Loucy (cell line): ENCODE measurements at regions not wholly inside any gene's neighbourhood (a gene's known extent, or its start where the extent isn't known, plus 50 kb on each side); places are given as distances from the start of the nearest gene placed in this dataset.

Source experiments
- H2AFZ ChIP-seq: fragments of 200-600 bp; sonication (generic); 2 replicates; pipeline ENCODE4 v1.6.0; 2016; ENCODE audit warnings: antibody characterized with exemption, mild to moderate bottlenecking, low read length, moderate library complexity
- H3F3A ChIP-seq: fragments of 200-600 bp; 2 replicates; pipeline ENCODE4 v1.6.0; 2016; ENCODE audit warnings: antibody characterized with exemption, low read depth, mild to moderate bottlenecking
- H3K27me3 ChIP-seq: fragments of 200-600 bp; sonication (generic); 2 replicates; pipeline ENCODE4 v1.6.1; 2014; ENCODE audit warnings: low read length, mild to moderate bottlenecking; ENCODE audit not compliant: insufficient read depth, poor library complexity, severe bottlenecking
- H3K36me3 ChIP-seq: fragments of 200-600 bp; sonication (generic); 2 replicates; pipeline ENCODE4 v1.6.1; 2016; ENCODE audit warnings: low read length; ENCODE audit not compliant: insufficient read depth
- H3K4me1 ChIP-seq: fragments of 200-600 bp; sonication (generic); 2 replicates; pipeline ENCODE4 v1.5.1; 2014; ENCODE audit warnings: low read length, mild to moderate bottlenecking; ENCODE audit not compliant: insufficient read depth, poor library complexity, severe bottlenecking
- H3K4me2 ChIP-seq: fragments of 200-600 bp; sonication (generic); 2 replicates; pipeline ENCODE4 v1.6.0; 2014; ENCODE audit warnings: antibody characterized with exemption, low read length, low read depth, mild to moderate bottlenecking; ENCODE audit not compliant: poor library complexity, severe bottlenecking
- H3K4me3 ChIP-seq: fragments of 200-600 bp; sonication (generic); 2 replicates; pipeline ENCODE4 v1.5.1; 2014; ENCODE audit warnings: low read length, mild to moderate bottlenecking, mixed read lengths; ENCODE audit not compliant: poor library complexity, severe bottlenecking
- H3K79me2 ChIP-seq: fragments of 200-600 bp; sonication (generic); 2 replicates; pipeline ENCODE4 v1.6.1; 2014; ENCODE audit warnings: low read length; ENCODE audit not compliant: insufficient read depth
- H3K9ac ChIP-seq: fragments of 200-600 bp; sonication (generic); 2 replicates; pipeline ENCODE4 v1.6.0; 2014; ENCODE audit warnings: mild to moderate bottlenecking, low read depth, low read length, moderate library complexity; ENCODE audit not compliant: poor library complexity, severe bottlenecking
- H3K9me2 ChIP-seq: fragments of 200-600 bp; sonication (generic); replicated peaks from 2 replicates; pipeline ENCODE4 v1.6.1; 2016; ENCODE audit warnings: low read depth, low read length, mixed read lengths
- H3K9me3 ChIP-seq: fragments of 200-600 bp; sonication (generic); 2 replicates; pipeline ENCODE4 v1.6.1; 2014; ENCODE audit warnings: mild to moderate bottlenecking, antibody characterized with exemption, low read length, low read depth; ENCODE audit not compliant: insufficient read depth
- H4K20me1 ChIP-seq: fragments of 200-600 bp; sonication (generic); 2 replicates; pipeline ENCODE4 v1.6.0; 2014; ENCODE audit warnings: antibody characterized with exemption, low read length, mild to moderate bottlenecking; ENCODE audit not compliant: insufficient read depth, poor library complexity, severe bottlenecking
- EZH2phosphoT487 ChIP-seq: fragments of 200-600 bp; IDR thresholded peaks from 2 replicates; pipeline ENCODE4 v1.6.1; 2018; ENCODE audit warnings: antibody characterized with exemption, mild to moderate bottlenecking, moderate library complexity, borderline replicate concordance
- TF ChIP-seq, protein P1 (sequence below): fragments of 200-600 bp; sonication (generic); conservative IDR thresholded peaks from 2 replicates; pipeline ENCODE4 v1.5.1; 2014; ENCODE audit warnings: mild to moderate bottlenecking, antibody characterized with exemption, low read length

DNA sequence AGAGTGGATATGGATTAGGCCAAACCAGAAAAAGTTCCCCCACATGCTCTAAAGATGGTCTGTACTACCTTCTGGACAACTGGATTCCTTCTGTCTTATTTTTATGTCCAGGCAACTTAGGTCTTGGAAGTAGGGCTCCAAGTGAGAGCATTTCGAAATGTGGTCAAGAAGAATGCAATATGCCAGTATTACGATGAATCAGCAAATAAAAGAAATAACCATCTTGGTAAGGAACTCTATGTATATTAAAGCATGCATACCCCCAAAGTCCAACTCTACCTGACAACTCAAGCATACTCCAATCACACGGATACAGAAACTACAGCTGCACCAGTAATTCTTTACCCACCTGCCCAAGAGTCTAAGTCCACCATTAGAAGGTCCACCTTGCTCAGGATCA lies 234.5 kb downstream of the HNRNPD start:
- Histone ChIP-seq H4K20me1 (no peaks in the 10 kb centered on the region), H3K4me3 (no peak overlapping the region), H3K9me2 (no peaks in the 10 kb centered on the region), H3K79me2 (no peaks in the 10 kb centered on the region), H3K36me3 (no peaks in the 10 kb centered on the region), H3K27me3 (no peaks in the 10 kb centered on the region), H3K9ac (no peak overlapping the region), H3K4me2 (no peak overlapping the region), H3K4me1 (peaks cover 13% of the 10 kb centered on the region), H2AFZ (no peak overlapping the region), H3F3A (no peaks in the 10 kb centered on the region), H3K9me3 (no peaks in the 10 kb centered on the region)
- TF ChIP-seq EZH2phosphoT487: no peak
- TF ChIP-seq, protein P1, sequence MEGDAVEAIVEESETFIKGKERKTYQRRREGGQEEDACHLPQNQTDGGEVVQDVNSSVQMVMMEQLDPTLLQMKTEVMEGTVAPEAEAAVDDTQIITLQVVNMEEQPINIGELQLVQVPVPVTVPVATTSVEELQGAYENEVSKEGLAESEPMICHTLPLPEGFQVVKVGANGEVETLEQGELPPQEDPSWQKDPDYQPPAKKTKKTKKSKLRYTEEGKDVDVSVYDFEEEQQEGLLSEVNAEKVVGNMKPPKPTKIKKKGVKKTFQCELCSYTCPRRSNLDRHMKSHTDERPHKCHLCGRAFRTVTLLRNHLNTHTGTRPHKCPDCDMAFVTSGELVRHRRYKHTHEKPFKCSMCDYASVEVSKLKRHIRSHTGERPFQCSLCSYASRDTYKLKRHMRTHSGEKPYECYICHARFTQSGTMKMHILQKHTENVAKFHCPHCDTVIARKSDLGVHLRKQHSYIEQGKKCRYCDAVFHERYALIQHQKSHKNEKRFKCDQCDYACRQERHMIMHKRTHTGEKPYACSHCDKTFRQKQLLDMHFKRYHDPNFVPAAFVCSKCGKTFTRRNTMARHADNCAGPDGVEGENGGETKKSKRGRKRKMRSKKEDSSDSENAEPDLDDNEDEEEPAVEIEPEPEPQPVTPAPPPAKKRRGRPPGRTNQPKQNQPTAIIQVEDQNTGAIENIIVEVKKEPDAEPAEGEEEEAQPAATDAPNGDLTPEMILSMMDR: no peak

DNA sequence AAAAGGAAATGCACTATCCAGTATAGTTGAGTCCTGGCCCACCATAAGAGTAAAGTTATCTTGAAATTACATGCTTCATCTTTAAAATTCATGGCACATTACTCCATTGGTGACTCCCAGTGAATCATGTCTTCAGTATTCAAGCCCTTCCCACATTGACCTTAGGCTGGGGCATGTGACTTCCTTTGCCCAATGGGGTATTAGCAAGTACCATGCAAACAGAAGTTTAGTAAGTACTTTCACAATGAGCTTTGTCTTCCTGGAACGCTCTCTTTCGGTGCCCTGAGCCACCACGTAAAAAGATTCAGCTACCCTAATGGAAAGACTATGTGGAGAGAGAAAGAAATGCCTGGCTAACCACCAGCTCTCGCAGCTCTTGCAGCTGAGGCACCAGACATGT lies 235.4 kb downstream of the HNRNPD start:
- H3K36me3 ChIP-seq: no peaks in the 10 kb centered on the region
- no peak overlapping the region for H3K4me2 ChIP-seq
- H3K9me2 ChIP-seq: no peaks in the 10 kb centered on the region
- H2AFZ ChIP-seq: peak overlapping the region; percentile 70
- TF ChIP-seq, protein P1: no peak
- no peak for TF ChIP-seq EZH2phosphoT487
- H3K79me2 ChIP-seq: no peaks in the 10 kb centered on the region
- H3K9me3 ChIP-seq: no peaks in the 10 kb centered on the region
- H3K4me3 ChIP-seq: no peak overlapping the region
- no peaks in the 10 kb centered on the region for H3K27me3 ChIP-seq
- no peak overlapping the region for H3K9ac ChIP-seq
- H3K4me1 ChIP-seq: peaks cover 13% of the 10 kb centered on the region
- no peaks in the 10 kb centered on the region for H3F3A ChIP-seq
- H4K20me1 ChIP-seq: no peaks in the 10 kb centered on the region

DNA sequence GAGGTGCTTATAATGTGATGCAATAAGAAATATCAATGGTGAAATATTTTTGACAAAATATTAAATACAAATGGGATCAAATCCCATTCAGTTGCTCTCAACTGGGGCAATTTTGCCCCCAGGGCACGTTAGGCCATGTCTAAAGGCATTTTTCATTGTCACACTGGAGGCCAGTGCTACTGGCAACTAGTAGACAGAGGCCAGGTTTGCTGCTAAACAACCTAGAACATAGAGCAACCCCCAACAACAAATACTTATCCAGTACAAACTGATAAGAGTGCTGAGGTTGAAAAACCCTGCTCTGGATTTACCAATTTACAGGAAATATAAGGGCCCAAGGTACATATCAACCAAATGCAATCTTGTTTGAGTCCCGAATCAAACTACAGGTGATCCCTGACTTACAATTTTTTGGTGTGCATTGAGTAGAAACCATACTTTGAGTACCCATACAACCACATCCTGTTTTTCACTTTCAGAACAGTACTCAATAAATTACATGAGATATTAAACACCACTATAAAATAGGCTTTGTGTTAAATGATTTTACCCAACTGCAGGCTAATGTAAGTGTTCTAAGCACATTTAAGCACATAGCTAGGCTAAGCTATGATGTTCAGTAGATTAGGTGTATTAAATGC lies 237.5 kb downstream of the HNRNPD start:
- no peaks in the 10 kb centered on the region for H3K9me3 ChIP-seq

More for the DNA sequence above, 237.5 kb downstream of the HNRNPD start:
- Histone ChIP-seq H3K4me1 (peaks cover 13% of the 10 kb centered on the region), H3K4me3 (no peak overlapping the region), H3K79me2 (no peaks in the 10 kb centered on the region), H3K4me2 (peak overlapping the region; percentile 7), H3K27me3 (no peaks in the 10 kb centered on the region), H3K9ac (no peak overlapping the region), H3F3A (no peaks in the 10 kb centered on the region), H4K20me1 (no peaks in the 10 kb centered on the region), H2AFZ (no peak overlapping the region), H3K36me3 (no peaks in the 10 kb centered on the region), H3K9me2 (no peaks in the 10 kb centered on the region)
- TF ChIP-seq EZH2phosphoT487: no peak
- TF ChIP-seq, protein P1: no peak
